HTR-8/SVneo (cell line): ENCODE measurements at regions not wholly inside any gene's neighbourhood (a gene's known extent, or its start where the extent isn't known, plus 50 kb on each side); places are given as distances from the start of the nearest gene placed in this dataset.
"Not testable (repeated sequence)": the region's sequence is repeated elsewhere in the genome, so short reads cannot be mapped to it uniquely, and the experiment has no call there.

Experiments
- DNase-seq: peaks from one replicate; pipeline ENCODE4 v3.0.0; 2011; ENCODE audit warnings: low spot score, mixed read lengths; ENCODE audit not compliant: insufficient read length
- FAIRE-seq: peaks from 2 replicates; lab custom pipeline; 2011; peaks lifted over from hg19 to GRCh38; lab: Jason Lieb, UNC

DNA sequence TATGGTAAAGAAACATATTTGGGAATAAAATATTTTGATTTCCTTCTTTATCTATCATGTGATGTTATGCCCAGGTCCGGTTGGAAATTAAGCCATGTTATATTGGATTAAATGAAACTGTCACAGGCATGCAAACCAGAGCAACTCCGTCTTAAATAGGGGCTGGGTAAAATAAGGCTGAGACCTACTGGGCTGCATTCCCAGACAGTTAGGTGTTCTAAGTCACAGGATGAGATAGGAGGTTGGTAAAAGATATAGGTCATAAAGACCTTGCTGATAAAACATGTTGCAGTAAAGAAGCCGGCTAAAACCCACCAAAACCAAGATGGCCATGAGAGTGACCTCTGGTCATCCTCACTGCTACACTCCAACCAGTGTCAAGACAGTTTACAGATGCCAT lies 248.6 kb downstream of the SLC4A3 start:
- not testable (repeated sequence) for FAIRE-seq, DNase-seq

GRCh38 chr2:219876931-219877330 lies 249.5 kb downstream of the SLC4A3 start:
- DNase-seq (no peak), FAIRE-seq (no peak)

- FAIRE-seq (no peak), DNase-seq (no peak)
These were observed 250.3 kb downstream of the SLC4A3 start for GRCh38 chr2:219877728-219878127.

- DNase-seq = no peak
- FAIRE-seq = no peak
These were observed 251.1 kb downstream of the SLC4A3 start for GRCh38 chr2:219878516-219878915.

DNA sequence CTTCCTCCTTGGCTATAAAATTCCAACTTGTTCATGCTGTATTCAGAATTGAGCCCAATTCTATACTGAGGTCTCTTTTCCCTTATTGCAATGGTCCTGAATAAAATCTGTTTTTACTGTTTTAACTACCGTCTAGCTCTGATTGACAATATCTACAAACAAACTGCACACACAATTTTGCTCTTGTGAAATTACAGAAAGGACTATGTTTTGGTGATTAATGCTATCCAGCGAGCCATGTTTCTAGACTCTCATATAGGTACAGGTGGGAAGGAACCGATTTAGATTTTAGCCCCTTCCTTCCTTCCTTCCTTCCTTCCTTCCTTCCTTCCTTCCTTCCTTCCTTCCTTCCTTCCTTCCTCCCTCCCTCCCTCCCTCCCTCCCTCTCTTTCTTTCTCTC lies 254.4 kb downstream of the SLC4A3 start:
- DNase-seq (no peak), FAIRE-seq (no peak)

DNA sequence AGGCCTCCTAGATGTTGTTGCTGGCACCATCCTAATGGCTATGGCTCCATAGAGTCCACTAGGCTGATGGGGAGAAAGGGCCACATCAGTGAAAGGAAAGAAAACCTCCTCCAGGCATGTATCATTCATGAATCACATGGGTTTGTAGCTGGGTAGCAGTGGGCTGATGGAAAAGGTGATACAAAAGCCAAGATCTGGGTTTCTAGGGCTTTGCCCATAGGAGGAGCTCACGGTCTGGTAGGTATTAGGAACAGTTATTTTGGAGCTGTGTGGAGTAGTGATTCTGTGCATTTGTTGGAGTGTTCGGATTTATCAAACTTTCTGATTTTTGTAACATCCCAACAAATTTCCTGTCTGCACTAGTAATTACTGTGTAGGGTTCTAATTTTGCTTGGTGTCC lies 259.2 kb downstream of the SLC4A3 start:
- FAIRE-seq (no peak), DNase-seq (peak; percentile 30)

GRCh38 chr2:219887870-219888269 lies 260.4 kb downstream of the SLC4A3 start:
- no peak for FAIRE-seq
- DNase-seq = no peak

- DNase-seq (no peak), FAIRE-seq (no peak)
These were observed 266.1 kb downstream of the SLC4A3 start for GRCh38 chr2:219893541-219893940.

DNA sequence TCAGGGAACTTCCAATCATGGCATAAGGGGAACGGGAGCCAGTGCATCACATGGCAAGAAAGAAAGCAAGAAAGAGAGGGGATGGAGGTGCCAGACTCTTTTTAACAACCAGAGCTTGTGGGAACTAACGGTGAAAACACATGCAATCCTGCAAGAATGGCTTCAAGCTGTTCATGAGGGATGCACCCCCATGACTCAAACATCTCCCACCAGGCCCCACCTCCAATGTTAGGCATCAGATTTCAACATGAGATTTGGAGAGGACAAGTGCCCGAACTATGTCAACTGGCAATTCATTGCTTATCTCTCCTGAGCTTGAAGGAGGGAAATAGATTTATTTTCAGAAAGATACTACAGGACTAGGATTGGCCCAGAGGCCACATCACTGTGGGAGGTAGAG lies 270.0 kb downstream of the SLC4A3 start:
- no peak for FAIRE-seq
- no peak for DNase-seq

- no peak for FAIRE-seq
- no peak for DNase-seq
These were observed 273.7 kb downstream of the SLC4A3 start for GRCh38 chr2:219901155-219901554.

DNA sequence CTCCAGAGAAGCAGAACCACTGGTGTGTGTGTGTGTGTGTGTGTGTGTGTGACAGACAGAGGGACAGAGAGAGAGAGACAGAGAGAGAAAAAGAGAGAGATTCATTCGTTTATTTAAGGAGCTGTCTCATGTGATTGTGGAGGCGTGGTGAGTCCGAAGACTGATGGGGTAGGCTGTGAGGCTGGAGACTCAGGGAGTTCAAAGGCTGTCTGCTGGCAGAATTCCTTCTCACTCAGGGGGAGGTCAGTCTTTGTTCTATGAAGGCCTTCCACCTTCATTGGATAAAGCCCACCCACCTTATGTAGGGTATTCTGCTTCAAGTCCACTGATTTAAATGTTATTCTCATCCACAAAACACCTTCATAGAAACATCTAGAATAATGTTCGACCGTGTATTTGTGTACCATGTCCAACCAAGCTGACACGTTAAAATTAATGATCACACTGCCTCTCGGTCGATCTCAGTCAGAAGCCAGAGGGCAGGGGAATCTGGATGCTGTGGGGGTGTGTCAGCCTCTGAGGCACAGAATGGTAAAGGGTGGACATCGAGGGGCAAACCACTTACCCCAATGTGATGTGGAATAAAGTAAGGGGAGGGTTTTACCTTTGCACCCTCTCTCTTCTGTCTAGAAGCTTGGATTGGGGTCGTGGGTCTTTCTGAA lies 275.6 kb downstream of the SLC4A3 start:
- DNase-seq = no peak
- no peak for FAIRE-seq

DNA sequence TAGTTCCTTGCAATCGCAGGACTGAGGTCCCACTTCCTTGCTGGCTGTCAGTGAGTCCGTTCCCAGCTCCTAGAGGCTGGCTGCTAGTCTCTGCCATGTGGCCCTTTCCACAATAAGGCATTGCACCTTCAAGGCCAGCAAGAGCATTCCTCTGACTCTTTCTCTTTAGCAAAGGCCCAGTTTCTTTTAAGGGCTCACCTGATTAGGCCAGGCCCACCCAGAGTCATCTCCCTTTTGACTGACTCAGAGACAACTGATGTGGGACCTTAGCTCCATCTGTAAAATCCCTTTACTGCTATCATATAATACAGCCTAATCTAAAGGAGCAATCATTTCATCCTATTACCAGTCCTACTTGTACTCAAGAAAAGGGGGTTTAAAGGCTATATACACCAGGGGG lies 278.2 kb downstream of the SLC4A3 start:
- FAIRE-seq = no peak
- DNase-seq = no peak

DNA sequence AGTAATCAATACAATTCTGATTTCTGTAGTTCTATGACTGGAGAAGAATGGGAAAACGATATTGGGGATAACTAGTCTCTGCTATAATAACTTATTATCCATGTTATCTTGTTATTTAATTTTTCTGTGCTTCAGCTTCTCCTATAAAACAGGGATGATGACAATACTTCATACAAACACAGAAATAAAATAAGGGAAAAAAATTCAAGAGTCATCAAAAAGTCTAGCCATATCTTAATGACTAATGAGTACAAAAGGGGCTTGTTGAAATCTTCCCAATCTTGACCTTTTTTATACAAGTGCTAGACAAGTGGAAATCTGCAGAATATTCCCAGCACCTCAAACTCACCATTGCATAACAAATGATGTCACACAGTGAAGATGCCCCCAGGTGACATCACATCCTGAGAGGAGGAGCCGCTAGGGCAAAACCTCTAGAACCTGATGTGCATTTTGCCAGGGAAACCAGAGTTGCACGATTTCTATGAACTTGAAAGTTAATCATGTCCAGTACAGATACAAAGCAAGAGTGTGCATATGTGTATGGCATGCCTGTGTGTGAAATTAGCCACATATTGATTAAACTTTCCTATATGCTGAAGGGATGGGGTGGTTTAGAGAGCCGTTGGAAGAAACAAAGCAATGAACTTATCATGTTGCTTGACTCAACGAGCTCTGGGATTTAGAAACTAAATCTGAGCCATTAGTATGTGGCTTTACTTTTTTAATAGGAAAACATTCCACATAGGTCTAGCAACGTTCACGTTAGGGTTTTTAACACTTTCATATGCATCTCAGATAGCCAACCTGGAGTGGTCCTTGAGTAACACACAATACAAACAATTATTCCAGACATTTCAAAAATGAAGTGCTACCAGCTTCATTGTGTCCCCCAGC lies 278.9 kb downstream of the SLC4A3 start:
- FAIRE-seq (no peak), DNase-seq (no peak)

GRCh38 chr2:219907011-219907365 lies 279.6 kb downstream of the SLC4A3 start:
- DNase-seq = no peak
- no peak for FAIRE-seq

DNA sequence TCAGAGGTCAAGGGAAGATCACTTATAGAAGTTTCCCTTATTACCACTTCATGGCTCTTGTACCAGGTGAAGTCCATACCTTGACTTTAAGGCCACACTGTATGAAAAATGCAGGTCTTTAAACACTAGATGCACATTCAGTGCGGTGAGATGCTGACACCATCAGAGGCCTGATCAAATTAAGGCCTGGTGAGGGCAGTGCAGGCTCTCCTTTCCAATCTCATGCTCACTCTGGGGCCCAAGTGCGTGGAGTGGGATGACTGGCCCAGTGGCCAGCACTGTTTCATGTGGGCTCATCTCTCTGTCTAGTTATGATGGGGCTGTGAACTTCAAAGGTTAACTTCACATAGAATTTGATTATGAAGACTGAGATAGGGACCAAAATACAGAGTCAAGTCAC lies 281.1 kb downstream of the SLC4A3 start:
- FAIRE-seq (no peak), DNase-seq (no peak)

DNA sequence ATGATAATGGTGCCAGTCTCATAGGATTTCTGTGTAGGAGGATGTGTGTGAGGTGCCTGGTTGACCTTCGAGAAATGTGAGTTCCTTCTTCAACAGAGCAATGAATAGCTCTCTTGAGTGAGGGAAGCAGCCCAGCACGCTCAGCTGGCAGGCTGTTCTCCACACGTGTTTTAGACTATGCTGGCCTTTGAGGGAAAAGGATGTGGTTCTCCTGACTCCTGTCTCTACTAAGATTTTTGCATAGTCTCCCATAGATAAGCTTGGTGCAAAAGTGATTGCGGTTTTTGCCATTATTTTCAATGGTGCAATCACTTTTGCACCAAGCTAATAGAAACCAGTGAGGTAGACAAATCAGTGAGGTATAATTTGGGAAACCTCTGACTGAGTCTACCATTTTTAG lies 284.1 kb downstream of the SLC4A3 start:
- DNase-seq (no peak), FAIRE-seq (no peak)

DNA sequence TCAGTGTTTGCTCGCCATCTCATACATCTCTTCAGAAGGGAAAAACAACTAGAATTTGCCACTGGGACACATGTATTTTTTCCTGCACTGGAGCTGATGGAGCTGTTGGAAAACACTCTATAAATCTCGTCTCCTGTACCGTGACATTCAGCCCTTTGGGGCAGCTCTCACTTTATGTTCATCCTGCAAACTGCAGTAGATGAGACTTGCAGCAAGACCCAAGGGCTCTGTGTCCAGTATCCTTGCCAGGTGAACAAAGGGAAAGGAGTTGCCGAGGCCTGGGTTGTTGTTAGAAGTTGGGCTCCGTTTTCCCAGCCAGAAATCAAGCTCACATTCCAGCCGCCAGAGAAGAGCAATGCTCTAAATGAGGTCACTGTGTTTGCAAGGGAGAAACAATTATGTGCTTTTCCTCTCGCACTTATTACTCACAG lies 285.1 kb downstream of the SLC4A3 start:
- no peak for FAIRE-seq
- DNase-seq = peak; percentile 20

GRCh38 chr2:219914577-219914976 lies 287.1 kb downstream of the SLC4A3 start:
- DNase-seq (no peak), FAIRE-seq (no peak)

DNA sequence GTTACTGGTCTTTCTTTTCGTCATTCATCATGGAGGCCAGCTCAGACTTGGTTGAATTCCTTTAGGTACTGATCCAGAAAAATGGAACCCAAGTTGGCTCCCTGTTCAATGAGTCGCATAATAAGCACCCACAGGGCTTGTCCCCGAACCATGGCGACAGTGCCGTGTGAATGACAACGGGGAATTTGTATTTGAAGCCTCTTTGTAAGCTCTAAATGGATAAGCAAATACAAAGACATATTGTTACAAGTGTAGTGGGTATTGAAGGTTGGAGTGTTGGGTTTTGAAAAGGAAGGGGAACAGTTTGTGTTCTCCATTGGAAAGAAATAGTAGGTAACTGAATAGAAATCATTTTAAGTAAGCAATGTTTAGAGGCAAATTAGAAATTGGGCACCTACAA lies 288.9 kb downstream of the SLC4A3 start:
- no peak for DNase-seq
- no peak for FAIRE-seq

GRCh38 chr2:219916726-219917440 lies 289.5 kb downstream of the SLC4A3 start:
- DNase-seq = no peak
- no peak for FAIRE-seq

DNA sequence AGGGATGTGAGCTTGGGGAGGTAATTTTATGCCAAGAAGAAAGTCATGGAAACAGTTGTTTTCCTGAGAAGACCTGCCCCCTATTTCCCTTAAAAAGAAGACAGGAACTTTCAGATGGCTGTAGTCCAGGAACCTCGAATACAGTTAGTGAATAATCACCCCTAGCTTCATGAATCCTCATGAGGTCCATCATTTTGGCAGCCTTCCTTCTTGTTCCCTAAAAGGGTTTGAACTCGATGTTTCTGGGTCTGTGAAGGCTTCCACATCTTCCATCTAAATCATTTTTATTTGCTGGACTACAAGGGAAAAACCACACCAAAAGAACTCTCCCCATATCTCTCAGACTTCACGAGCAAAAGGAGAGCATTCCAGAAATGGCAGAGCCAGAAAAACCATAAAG lies 290.8 kb downstream of the SLC4A3 start:
- DNase-seq (no peak), FAIRE-seq (no peak)
